Ecto neural progenitor cell (in vitro differentiated cells): ENCODE measurements at regions not wholly inside any gene's neighbourhood (a gene's known extent, or its start where the extent isn't known, plus 50 kb on each side); places are given as distances from the start of the nearest gene placed in this dataset.
A peak's percentile ranks its signal among the peaks of the same experiment; 100 is the strongest.
"Not testable (repeated sequence)": the region's sequence is repeated elsewhere in the genome, so short reads cannot be mapped to it uniquely, and the experiment has no call there.

Experiments used
- DNase-seq: peaks from one replicate; pipeline ENCODE4 v3.0.0-alpha.2; 2018; ENCODE audit warnings: low spot score

DNA sequence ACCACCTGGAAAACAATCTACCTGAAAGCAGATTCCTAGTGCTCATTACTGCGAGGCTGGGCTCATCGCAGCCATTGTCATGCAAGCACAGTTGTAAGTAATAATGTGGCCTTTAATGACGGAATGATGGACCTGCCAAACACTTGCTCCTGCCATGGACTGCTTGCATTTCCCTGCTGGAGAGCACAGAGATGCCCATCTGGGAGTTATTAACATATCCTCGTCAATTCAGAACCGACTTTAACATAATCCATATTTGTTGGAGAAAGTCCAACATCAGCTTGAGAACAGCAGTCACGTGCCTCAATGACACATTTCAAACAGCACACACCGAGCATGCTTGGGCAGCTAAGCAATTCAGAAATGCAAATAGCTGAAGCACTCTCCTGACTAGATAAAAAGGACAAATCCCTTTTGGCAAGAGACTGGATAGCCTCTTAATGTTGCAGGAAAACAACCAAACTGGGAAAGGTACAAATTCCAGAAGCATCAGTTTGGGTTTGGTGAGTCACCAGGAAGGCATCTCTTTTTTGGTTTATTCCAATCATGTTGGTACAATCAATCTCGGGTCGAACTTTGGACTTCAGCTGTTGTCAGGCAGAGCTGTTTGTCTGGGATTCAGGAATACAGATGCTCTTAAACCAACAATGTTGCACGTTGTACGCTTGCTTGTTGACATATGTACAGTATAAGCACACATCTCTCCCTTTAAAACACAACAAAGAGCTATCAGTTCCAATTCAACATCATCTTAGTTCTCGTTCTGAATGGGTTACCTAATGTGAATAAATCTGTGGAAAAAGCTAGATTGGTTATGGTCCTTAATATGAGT, 395.8 kb downstream of the LNPK start:
- no peak for DNase-seq

DNA sequence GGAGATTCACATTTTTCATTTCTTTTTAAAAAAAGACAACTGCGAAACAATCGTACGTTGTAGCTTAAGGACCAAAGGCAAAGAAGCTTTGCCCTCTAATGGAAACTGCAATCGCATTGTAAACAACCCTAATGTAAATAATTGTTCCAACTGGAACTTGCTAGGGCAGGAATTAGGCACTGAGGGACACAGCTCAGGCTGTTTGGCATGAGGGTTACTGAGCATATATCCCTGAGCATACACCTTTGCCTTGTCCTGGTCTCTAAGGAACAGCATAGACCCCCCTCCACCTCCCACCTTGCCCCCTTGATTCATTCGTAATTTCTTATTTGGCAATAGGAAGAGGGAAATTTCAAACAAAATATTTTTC, 396.4 kb downstream of the LNPK start:
- no peak for DNase-seq

DNA sequence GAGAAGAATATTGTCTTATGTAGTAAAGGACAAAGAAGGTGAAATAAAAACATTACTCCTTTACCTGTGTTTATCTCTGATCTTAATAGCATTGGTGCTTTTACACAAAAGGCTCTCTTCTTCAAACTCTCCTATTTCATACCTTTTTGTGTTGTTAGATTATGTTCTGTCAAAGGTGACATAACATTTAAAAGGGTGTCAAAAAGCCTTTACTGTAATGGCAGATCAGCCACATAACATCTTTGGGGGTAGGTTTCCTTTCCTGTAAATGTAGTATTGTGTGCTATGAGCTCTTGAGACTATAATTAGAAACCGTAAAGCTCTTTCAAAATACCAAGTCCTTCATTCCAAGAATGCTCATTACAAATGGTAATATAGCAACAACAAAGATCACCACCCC, 400.1 kb downstream of the LNPK start:
- DNase-seq = no peak

DNA sequence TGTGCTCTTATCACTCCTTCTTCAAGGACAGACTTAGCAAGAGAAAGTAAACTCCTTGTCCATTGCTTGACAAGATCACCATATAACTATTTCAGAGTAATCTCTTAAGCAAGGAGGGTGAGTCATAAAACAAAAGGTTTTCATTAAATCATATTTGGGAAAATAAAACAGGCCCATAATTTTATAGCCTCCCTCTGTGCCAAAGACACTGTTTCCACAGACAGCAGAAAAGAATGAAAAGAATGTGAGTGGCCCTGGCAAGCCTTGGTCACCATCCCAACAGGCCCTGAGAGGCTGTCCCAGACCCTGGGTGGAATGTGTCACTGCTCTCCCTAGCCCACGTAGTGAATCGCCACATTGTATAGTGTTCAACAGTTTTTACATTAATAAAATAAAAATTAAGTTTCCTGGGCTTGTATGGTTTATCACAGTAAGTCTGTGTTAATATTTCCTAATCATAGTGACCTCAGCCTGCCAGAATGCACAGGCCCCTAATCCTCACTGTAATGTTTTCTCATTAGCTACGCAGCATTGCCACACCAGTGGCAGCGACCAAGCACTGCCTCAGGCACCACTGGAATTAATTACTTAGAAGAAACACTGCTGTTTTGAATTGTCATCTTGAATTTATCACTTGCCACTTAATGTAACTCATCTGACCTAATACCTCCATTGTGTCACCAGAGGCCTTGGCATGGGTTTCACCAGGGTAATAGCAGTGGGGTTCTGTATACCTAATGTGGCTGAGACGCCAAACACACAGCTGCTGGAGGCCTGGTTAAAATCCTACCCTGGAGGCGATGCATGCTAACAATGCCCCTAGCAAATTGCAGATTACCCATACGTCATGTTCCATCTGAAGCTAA, 401.9 kb downstream of the LNPK start:
- peak; percentile 53 for DNase-seq

DNA sequence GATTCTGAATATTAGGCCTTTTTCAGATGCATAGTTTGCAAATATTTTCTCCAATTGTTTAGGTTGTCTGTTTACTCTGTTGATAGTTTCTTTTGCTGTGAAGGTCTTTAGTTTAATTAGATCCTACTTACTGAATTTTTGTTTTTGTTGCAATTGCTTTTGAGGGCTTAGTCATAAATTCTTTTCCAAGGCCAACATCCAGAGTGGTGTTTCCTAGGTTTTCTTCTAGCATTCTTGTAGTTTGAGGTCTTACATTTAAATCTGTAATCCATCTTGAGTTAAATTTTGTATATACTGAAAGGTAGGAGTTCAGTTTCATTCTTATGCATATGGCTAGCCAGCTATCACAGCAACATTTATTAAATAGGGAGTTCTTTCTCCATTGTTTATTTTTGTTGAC, 404.8 kb downstream of the LNPK start:
- no peak for DNase-seq

DNA sequence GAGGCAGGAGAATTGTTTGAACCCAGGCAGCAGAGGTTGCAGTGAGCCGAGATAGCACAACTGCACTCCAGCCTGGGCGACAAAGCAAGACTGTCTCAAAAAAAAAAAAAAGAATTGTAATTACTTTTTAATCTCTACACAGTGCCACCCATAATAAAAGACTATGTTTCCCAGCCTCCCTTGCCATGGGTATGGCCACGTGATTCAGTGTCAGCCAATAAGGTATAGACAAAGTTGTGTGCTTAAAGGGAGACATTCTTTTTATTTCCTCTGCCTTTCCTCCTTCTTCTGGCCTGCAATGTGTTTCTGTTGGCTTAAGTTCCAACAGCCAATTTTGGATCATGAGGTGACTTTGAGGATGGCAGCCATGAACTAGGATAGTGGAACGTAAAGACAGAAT, 406.9 kb downstream of the LNPK start:
- no peak for DNase-seq

DNA sequence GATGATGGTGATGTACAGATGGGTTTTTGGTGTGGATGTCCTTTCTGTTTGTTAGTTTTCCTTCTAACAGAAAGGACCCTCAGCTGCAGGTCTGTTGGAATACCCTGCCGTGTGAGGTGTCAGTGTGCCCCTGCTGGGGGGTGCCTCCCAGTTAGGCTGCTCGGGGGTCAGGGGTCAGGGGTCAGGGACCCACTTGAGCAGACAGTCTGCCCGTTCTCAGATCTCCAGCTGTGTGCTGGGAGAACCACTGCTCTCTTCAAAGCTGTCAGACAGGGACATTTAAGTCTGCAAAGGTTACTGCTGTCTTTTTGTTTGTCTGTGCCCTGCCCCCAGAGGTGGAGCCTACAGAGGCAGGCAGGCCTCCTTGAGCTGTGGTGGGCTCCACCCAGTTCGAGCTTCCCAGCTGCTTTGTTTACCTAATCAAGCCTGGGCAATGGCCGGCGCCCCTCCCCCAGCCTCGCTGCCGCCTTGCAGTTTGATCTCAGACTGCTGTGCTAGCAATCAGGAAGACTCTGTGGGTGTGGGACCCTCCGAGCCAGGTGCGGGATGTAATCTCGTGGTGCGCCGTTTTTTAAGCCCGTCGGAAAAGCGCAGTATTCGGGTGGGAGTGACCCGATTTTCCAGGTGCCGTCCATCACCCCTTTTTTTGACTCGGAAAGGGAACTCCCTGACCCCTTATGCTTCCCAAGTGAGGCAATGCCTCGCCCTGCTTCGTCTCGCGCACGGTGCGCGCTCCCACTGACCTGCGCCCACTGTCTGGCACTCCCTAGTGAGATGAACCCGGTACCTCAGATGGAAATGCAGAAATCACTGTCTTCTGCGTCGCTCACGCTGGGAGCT, 408.2 kb downstream of the LNPK start:
- not testable (repeated sequence) for DNase-seq

DNA sequence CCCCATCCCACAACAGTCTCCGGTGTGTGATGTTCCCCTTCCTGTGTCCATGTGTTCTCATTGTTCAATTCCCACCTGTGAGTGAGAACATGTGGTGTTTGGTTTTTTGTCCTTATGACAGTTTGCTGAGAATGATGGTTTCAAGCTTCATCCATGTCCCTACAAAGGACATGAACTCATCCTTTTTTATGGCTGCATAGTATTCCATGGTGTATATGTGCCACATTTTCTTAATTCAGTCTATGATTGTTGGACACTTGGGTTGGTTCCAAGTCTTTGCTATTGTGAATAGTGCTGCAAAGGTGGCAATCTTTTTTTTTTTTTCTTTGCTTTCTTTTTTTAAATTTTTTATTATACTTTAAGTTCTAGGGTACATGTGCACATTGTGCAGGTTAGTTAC, 406.7 kb upstream of the ATP5MC3 start:
- DNase-seq = not testable (repeated sequence)

DNA sequence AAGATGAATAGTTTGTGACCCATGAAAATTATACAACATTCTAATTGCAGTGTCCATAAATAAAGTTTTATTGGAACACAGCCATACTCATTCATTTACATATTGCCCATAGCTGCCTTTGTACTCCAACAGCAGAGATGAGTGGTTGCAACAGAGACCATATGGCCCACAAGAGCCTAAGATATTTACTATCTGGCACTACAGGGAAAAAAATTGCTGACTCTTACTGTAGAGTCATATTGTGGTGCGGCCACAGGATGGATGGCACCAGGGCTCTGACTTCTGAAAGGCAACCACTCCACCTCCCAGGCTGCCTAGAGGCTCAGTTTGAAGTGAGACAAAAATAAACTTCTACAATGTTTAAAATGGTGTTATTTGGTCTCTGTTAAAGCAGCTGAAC, 404.0 kb upstream of the ATP5MC3 start:
- DNase-seq = no peak

DNA sequence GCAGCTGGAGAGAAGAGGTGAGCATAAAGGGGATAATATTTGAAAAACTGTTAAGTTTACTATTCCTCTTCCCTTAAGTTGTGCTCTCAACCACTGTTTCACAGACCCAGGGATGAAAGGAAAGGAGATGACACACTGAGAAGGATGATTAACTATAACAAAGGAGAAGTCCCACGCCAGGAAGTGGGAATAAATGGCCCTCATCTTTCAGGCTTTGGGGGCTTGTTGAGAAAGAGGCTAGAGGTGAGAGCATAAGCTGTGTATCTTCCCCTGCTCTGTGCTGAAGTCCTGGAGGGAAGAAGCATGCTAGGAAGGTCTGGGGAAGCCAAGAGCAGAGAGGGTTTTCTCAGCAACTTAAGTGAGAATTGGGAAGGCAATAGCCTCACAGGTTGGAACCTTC, 399.1 kb upstream of the ATP5MC3 start:
- no peak for DNase-seq

DNA sequence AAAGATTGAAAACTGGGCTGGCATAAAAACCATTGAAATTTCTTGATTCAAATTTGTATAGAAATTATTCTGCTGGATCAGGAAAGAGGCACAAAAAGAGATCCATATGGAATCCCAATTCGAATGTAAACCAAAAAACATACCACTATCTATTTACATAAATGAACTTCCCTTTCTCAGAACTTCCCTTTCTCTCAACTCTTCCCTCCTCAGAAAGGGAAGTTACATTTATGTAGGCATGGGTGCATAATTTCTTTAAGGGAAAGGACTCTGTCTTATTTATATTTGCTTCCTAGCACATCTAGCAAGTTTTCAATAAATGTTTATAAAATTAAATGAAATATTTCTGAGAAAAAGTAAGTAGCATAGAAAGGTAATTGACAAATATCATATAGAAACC, 398.1 kb upstream of the ATP5MC3 start:
- no peak for DNase-seq

DNA sequence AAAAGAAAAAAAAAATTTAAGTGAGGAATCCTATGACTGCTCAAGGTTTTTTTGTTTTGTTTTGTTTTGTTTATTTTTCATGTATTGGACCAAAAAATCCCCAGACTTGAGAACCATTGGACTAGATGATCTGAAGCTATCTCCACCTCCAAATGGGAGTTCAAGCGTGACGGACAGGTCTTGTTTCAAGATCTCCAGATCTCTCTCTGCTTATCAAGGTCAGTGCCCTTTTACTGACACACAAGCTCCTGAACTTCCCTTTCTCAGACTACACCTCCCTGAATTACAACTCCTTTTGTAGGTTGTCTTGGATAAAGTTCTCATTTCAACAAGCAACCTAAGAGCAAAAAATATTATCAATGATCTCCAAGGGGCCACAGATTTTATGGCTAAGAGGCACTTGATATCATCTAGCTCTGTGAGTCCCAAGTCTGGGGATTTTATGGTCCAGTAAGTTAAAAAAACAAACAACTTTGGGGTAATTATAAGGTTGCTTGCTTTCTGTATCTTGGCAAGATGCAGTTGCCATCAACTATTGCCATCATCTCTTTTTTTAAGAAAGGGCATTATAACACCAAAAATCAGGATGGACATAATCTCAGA, 396.0 kb upstream of the ATP5MC3 start:
- DNase-seq = no peak

DNA sequence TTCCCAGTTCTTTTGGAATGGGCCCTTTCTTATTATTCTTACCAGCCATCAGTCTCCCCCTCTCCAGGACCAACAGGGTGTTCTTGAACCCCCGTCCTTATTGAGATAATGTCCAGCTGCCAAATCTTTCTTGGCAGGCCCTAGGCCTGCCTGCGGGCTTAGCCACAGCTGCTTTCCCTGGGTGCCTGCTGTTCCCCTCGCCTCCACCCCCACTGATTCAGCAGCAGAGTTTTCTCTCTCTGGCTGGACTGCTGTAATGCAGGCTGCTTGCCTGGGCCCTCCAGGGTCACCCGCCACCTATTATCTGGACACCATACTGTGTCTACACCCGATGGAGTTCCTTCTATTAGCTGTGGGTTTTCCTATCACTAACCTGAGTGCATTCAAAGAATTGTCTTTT, 395.4 kb upstream of the ATP5MC3 start:
- no peak for DNase-seq

DNA sequence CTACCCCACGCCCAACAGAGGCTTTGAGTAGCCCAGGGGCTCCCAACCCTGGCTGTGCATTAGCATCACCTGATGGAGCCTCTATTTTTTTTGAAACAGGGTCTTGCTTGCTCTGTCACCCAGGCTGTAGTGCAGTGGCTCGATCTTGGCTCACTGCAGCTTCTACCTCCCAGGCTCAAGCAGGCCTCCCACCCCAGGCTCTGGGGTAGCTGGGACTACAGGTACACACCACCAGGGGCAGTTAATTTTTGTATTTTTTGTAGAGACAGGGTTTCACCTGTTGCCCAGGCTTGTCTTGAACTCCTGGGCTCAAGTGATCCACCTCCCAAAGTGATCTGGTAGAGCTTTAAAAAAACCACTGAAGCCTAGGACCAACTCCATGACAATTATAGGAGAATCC, 394.8 kb upstream of the ATP5MC3 start:
- no peak for DNase-seq

DNA sequence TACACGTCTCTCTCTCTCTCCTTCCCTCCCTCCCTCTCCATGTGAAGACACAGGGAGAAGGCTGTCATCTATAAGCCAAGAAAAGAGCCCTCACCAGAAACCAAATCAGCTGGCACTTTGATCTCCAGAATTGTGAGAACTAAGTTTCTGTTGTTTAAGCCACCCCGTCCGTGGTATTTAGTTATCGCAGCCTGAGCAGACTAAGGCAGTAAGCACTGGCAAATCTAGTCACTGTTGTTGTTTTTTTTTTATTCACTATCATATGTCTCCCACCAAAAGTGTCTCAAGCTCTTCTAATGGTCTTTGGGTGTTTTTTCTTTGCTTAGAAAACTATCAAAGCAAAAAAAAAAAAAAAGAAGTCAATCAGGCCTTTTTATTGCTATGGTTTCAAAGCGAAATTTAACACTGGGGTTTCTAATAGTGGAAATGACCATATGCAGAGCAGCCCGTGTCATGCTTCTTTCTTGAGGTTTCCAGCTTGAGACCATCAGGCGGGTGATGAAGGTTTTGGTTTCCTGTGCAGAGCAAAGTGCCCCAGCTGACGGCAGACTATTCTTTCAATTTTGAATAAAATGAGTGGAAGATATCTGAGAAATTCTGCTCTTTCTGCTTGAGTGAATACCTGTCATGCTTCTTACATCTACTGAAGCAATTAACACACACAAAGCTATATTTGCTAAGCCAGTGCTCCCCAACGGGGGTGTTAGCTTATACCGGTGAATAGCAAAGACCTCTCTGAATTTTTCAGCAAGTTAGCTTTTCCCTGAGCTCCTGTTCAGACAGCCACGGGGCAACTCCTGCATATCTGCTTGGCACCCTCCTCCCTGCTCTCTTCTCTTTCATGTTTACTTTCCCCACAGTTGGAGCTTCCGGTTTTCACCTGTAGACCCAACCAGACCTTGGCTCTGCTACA, 394.1 kb upstream of the ATP5MC3 start:
- DNase-seq = no peak

DNA sequence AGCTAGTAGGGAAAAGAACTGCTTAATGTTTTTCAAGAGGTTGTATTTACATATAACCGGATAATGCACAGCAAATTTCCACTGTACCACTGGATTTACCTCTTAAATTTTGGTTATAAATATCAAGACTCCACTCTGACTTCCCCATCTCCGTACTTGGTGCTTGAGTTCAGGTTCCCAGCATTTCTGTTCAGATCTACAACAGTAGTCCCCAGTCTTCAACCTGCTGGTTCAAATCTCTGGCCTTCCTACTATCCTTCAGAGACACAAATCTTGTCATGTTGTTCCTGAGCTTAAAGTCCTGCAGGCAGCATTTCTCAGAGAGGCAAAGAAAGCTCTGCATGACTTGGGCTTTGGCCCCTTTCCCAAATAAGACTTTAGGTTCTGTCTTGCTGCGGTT, 392.6 kb upstream of the ATP5MC3 start:
- no peak for DNase-seq

DNA sequence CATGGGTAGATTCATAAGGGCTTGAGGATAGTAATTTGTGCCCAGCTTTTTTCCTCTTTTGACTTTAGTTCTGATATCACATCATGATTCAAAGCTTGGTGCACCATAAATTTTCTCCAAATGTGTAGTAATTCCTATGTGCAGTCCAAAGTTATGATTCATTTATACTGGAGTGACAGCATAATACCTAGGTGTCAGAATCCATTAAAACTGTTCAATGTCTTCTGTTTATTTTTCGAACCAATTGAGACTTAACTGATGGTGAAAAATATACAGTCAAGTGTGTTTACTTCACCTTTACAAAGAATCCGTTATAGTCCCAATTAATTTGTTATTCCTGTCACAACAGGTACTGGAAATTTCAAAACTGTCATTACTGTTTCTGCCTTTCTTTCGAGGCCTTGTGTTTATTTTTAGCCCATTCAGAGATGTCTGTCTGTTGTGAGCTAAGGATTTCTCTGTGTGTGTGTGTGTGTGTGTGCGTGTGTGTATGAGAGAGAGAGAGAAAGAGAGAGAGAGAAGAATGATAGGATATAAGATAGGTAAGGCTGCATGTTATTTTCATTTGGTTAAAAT, 389.7 kb upstream of the ATP5MC3 start:
- no peak for DNase-seq

DNA sequence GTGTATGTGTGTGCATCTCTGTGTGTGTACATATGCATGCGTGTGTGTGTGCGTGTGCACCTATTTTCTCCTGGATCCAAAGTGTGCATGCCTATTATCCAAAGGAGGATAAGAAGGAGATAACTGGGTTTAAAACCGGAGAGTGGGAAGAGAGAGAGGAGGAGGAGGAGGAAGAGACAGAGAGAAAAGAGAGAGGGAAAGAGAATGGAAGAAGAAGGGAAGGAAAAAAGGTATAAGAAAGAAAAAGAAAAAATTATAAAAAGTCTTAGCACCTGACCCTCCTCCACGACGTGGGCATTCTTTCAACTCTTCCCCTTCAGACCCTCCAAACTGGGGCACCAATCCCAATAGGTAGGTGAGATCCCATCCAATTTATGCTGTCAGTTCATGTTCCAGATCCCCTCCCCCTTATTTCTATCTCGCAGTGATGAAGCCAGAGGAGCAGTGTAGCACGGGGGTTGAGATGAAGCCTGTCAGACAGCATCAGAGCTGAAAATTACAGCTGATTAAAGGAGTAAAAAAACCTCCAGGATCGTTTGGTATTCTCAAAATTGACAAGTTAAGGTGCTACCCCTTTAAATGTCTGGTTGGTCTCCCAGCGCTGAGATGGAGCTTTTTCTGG, 386.7 kb upstream of the ATP5MC3 start:
- no peak for DNase-seq

DNA sequence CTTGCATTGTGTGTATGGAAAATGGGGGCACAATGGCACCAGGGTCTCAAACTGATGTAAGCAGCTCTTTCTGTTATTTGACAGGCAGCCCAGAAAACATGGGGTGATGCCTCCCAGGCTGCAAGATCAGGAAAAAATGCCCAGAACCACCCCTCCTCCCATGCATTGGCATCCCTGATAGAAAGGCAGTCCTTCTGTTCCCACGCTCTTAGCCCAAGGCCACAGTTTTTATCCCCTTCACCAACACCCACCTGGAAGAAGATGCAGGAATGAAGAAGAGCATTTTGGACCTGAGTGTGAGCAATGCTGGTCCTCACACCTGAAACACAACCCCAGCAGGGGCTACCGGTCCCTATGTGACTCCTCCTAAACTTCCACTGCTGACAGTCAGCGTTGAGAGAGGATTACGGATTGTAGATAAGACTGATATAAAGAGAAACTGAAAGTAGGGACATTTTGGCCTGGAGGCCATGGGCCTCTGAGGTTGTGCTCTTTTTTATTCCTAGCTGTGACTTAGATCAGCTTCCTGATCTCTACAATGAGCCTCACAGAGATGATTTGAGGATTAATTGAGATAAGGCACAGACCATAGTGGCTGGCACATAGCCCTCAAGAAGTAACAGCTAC, 386.0 kb upstream of the ATP5MC3 start:
- no peak for DNase-seq
